NCI-H524 treated with DMSO at 0.1 percent for 48 hours (cell line): ENCODE measurements at regions not wholly inside any gene's neighbourhood (a gene's known extent, or its start where the extent isn't known, plus 50 kb on each side); places are given as distances from the start of the nearest gene placed in this dataset.

Experiments
- DNase-seq: peaks from one replicate; lab custom pipeline; 2025; lab: John Stamatoyannopoulos, UW

GRCh38 chr1:96002201-96002600, 719.4 kb upstream of the PTBP2 start:
- no peak for DNase-seq

- no peak for DNase-seq
Observed at GRCh38 chr1:96002969-96003964, 718.3 kb upstream of the PTBP2 start.

GRCh38 chr1:96009831-96010434, 711.7 kb upstream of the PTBP2 start:
- no peak for DNase-seq

GRCh38 chr1:96011606-96012005, 710.0 kb upstream of the PTBP2 start:
- no peak for DNase-seq

- no peak for DNase-seq
Observed at GRCh38 chr1:96016219-96016618, 705.4 kb upstream of the PTBP2 start.

- DNase-seq: no peak
Observed at GRCh38 chr1:96020378-96020777, 701.2 kb upstream of the PTBP2 start.

- no peak for DNase-seq
Observed at GRCh38 chr1:96025062-96025461, 696.5 kb upstream of the PTBP2 start.

GRCh38 chr1:96028071-96028470, 693.5 kb upstream of the PTBP2 start:
- no peak for DNase-seq

GRCh38 chr1:96030312-96030711, 691.3 kb upstream of the PTBP2 start:
- DNase-seq: no peak

GRCh38 chr1:96034006-96034405, 687.6 kb upstream of the PTBP2 start:
- no peak for DNase-seq

- DNase-seq: no peak
Observed at GRCh38 chr1:96036763-96037162, 684.8 kb upstream of the PTBP2 start.

GRCh38 chr1:96038636-96039035, 682.9 kb upstream of the PTBP2 start:
- no peak for DNase-seq

GRCh38 chr1:96039910-96040309, 681.7 kb upstream of the PTBP2 start:
- no peak for DNase-seq

- DNase-seq: no peak
Observed at GRCh38 chr1:96041470-96041869, 680.1 kb upstream of the PTBP2 start.

GRCh38 chr1:96048572-96049212, 672.9 kb upstream of the PTBP2 start:
- no peak for DNase-seq

GRCh38 chr1:96049759-96050409, 671.7 kb upstream of the PTBP2 start:
- DNase-seq: no peak

GRCh38 chr1:96059276-96059675, 662.3 kb upstream of the PTBP2 start:
- no peak for DNase-seq

- DNase-seq: no peak
Observed at GRCh38 chr1:96059736-96060135, 661.8 kb upstream of the PTBP2 start.

GRCh38 chr1:96060621-96061020, 661.0 kb upstream of the PTBP2 start:
- DNase-seq: no peak

GRCh38 chr1:96072021-96072420, 649.6 kb upstream of the PTBP2 start:
- no peak for DNase-seq

- DNase-seq: no peak
Observed at GRCh38 chr1:96073100-96073499, 648.5 kb upstream of the PTBP2 start.

GRCh38 chr1:96074422-96074821, 647.2 kb upstream of the PTBP2 start:
- no peak for DNase-seq
